ENCODE measurements at regions not wholly inside any gene's neighbourhood (a gene's known extent, or its start where the extent isn't known, plus 50 kb on each side); places are given as distances from the start of the nearest gene placed in this dataset.

DNA sequence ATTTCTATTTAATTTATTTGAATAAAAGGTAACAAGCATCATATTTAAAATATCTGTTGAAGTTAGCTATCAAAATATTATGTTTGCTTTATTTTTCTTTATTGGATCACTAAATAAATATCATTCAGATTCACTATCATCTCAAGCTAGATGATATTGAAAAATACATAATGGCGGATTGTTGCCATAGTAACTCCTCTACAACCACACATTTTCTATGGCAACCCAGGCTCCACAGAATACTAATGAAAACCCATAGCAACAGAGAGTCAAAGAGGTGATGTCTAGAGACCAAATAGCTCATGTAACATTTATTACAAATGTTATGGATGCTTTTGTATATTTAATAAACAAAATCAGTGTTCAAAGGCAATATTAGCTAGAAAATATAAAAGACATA lies 148.9 kb upstream of the CDK1 start:
- H3K4me3 ChIP-seq (ENCODE audit: low read depth, low read length): no peak overlapping the region
- TF ChIP-seq, protein P1, sequence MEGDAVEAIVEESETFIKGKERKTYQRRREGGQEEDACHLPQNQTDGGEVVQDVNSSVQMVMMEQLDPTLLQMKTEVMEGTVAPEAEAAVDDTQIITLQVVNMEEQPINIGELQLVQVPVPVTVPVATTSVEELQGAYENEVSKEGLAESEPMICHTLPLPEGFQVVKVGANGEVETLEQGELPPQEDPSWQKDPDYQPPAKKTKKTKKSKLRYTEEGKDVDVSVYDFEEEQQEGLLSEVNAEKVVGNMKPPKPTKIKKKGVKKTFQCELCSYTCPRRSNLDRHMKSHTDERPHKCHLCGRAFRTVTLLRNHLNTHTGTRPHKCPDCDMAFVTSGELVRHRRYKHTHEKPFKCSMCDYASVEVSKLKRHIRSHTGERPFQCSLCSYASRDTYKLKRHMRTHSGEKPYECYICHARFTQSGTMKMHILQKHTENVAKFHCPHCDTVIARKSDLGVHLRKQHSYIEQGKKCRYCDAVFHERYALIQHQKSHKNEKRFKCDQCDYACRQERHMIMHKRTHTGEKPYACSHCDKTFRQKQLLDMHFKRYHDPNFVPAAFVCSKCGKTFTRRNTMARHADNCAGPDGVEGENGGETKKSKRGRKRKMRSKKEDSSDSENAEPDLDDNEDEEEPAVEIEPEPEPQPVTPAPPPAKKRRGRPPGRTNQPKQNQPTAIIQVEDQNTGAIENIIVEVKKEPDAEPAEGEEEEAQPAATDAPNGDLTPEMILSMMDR (IDR thresholded peaks at IDR 0.05; ENCODE audit: low read depth, low read length, missing control alignments): no peak
- in situ Hi-C loops (cut with HindIII; ENCODE audit: low sequenced_read_pairs): loop anchor here (25.0 kb wide), 1 partner anchor 192 kb away; no protein-coding TSS in a partner anchor
- no peak for DNase-seq (ENCODE audit: low read depth)

DNA sequence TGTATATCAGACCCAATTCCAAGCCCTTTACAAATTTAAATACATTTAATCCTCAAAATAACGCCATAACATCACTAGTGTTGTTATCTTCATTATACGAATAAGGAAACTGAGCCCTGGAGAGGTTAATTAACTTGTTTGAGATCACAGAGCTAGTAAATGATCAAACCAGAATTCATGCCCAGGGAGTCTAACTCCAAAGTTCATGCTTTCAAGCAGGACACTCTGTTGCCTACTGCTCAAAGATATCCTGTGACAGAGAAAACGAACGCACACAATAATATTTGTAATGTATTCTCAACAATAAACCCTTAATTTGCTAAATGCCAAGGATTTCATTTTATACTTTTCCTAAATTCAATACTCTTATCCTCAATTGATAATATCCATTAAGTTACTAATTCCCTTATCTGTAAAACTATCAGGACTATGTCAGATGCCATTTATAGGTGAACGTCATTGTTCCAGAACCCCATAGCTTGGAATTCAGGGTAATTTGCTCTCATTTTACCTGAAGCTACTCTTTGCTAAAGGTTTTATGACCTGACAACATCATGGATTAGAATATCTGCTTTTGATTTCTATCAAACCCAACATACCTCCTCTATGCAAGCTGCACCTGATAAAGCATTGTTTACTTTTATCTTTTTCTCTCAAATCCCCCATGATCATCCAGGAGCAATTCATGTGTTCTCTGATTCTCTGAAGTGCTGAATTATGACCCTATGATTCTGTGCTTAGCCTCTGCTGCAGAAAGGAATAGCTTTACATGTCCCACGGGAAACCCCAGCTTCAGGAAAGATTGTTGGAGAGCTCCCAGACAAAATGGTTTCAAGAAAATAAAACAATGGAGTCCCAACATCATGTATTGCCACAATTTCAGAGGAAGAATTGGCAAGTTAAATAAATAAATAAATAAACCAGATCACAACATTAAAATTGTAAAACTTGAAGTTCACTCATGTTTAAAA lies 150.2 kb upstream of the CDK1 start:
- in situ Hi-C loops (cut with HindIII; ENCODE audit: low sequenced_read_pairs): loop anchor here (25.0 kb wide), 1 partner anchor 191 kb away; no protein-coding TSS in a partner anchor
- H3K4me3 ChIP-seq (ENCODE audit: low read depth, low read length): no peak overlapping the region
- no peak for DNase-seq (ENCODE audit: low read depth)
- TF ChIP-seq, protein P1 (IDR thresholded peaks at IDR 0.05; ENCODE audit: low read depth, low read length, missing control alignments): no peak

DNA sequence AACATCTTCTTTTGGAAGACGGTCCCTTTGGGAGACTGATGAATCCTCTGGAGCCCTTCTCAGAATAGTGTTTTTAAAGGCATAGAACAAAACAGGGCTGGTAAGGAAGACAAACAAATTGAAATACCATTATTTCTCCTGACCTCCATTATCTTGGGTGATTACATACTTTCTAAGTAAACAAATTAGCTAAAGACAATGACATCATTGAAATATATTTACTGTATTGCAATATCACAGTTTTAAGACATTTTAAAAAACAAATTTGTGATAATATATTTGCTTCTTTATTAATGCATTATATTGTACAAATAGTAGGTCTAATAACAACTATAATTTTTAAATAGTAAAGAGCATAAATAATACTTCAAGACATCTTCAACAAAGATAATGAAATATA lies 152.2 kb upstream of the CDK1 start:
- no peak overlapping the region for H3K4me3 ChIP-seq (ENCODE audit: low read depth, low read length)
- DNase-seq (ENCODE audit: low read depth): no peak
- TF ChIP-seq, protein P1 (IDR thresholded peaks at IDR 0.05; ENCODE audit: low read depth, low read length, missing control alignments): no peak
- in situ Hi-C loops (cut with HindIII; ENCODE audit: low sequenced_read_pairs): loop anchor here (25.0 kb wide), 1 partner anchor 189 kb away; no protein-coding TSS in a partner anchor

DNA sequence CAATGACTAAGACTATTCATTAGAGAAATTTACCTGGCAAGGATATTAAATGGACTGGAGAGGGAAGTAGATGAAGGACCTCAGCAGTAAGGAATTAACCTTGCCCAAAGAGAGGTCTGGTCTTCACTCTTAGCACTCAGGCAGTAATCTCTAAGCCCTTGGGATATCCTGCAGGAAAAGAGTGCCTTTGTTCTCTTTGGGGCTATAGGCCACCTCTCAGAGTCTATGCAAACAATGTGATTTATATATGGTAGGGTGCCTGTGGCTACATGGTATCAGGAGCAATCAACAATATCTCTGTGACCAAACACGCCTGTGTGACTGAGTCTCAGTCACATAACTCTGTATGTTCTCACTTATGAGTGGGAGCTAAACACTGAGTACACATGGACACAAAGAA lies 154.7 kb upstream of the CDK1 start:
- no peak for DNase-seq (ENCODE audit: low read depth)
- TF ChIP-seq, protein P1 (IDR thresholded peaks at IDR 0.05; ENCODE audit: low read depth, low read length, missing control alignments): no peak
- H3K4me3 ChIP-seq (ENCODE audit: low read depth, low read length): no peak overlapping the region
- in situ Hi-C loops (cut with HindIII; ENCODE audit: low sequenced_read_pairs): no loop called here

DNA sequence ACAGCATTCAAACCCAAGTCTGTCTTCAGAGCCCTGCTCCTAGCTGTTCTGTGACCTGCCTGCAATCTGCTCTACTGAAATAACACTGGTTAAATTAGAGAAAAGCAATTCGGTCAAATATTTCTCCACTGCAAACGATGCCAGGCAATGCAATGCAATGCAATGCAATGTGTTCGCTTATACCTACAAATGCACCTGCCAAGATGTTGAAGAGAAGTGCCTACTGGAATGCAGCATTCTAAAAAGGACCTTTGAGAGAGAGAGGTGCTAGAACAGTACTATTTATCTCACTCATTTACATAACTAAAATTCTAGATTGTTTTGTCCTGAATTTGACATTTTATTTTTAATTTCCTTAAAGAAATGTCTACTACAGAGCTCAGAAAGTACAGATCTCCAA lies 157.3 kb upstream of the CDK1 start:
- in situ Hi-C loops (cut with HindIII; ENCODE audit: low sequenced_read_pairs): no loop called here
- TF ChIP-seq, protein P1 (IDR thresholded peaks at IDR 0.05; ENCODE audit: low read depth, low read length, missing control alignments): no peak
- no peak overlapping the region for H3K4me3 ChIP-seq (ENCODE audit: low read depth, low read length)
- no peak for DNase-seq (ENCODE audit: low read depth)

DNA sequence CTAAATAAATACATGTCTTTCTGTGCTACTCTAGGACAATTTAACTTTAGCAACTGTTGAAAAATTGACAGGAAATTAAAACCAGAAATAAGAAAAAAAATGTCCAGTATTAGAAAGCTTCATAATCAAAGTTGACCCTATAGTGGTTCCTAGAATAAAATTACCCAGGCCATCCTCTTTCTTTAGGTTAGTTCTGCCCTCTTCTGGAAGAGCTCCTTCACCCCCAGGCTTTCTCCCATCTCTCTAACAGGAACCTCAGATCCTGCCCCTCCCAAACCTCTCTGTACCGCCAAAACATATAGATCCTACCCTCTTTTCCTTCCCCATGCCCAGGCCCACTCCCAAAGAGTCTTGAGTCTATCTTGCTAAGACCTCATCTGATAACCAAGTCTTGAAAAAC lies 159.4 kb upstream of the CDK1 start:
- no peak overlapping the region for H3K4me3 ChIP-seq (ENCODE audit: low read depth, low read length)
- TF ChIP-seq, protein P1 (IDR thresholded peaks at IDR 0.05; ENCODE audit: low read depth, low read length, missing control alignments): no peak
- no peak for DNase-seq (ENCODE audit: low read depth)
- in situ Hi-C loops (cut with HindIII; ENCODE audit: low sequenced_read_pairs): loop anchor here (5.0 kb wide), 1 partner anchor 67 kb away; no protein-coding TSS in a partner anchor

All from astrocyte of the cerebellum (primary cell).